Rectal smooth muscle tissue (tissue), 1 donor: ENCODE measurements at regions not wholly inside any gene's neighbourhood (a gene's known extent, or its start where the extent isn't known, plus 50 kb on each side); places are given as distances from the start of the nearest gene placed in this dataset.
"Not testable (repeated sequence)": the region's sequence is repeated elsewhere in the genome, so short reads cannot be mapped to it uniquely, and the experiment has no call there.

Source experiments
- H3K27ac ChIP-seq: one replicate; pipeline ENCODE4 v1.7.0; 2013; ENCODE audit warnings: low read depth, low read length, inconsistent platforms
- H3K27me3 ChIP-seq: one replicate; pipeline ENCODE4 v1.7.0; 2013; ENCODE audit warnings: low read length; ENCODE audit not compliant: control insufficient read depth, insufficient read depth
- H3K36me3 ChIP-seq: one replicate; pipeline ENCODE4 v1.7.0; 2013; ENCODE audit warnings: low read length; ENCODE audit not compliant: control insufficient read depth, insufficient read depth
- H3K4me1 ChIP-seq: one replicate; pipeline ENCODE4 v1.7.0; 2013; ENCODE audit warnings: low read length; ENCODE audit not compliant: control insufficient read depth, insufficient read depth
- H3K4me3 ChIP-seq: one replicate; pipeline ENCODE4 v1.7.0; 2013; ENCODE audit warnings: low read length
- H3K9ac ChIP-seq: one replicate; pipeline ENCODE4 v1.7.0; 2013; ENCODE audit warnings: low read length

DNA sequence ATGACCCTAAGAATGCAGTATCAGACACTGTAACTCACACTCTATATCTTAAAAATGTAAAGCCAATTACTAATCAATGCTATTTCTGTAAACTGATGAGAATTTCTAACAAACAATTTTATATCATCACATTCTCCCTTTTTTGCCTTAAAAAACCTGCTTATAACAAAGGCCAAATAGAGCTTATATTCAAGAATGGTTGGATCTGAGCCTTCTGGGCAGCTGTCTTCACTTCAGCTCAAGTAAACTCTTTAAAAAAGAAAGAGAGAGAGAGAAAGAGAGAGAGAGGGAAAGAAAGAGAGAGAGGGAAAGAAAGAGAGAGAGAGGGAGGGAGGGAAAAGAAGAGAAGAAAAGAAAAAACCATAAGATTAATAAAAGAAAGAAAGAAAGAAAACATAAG is 231.8 kb downstream of the KCNE4 start:
- Histone ChIP-seq H3K27me3 (no peaks in the 10 kb centered on the region), H3K36me3 (no peaks in the 10 kb centered on the region), H3K27ac (no peak overlapping the region), H3K9ac (no peak overlapping the region), H3K4me1 (no peaks in the 10 kb centered on the region), H3K4me3 (no peak overlapping the region)

DNA sequence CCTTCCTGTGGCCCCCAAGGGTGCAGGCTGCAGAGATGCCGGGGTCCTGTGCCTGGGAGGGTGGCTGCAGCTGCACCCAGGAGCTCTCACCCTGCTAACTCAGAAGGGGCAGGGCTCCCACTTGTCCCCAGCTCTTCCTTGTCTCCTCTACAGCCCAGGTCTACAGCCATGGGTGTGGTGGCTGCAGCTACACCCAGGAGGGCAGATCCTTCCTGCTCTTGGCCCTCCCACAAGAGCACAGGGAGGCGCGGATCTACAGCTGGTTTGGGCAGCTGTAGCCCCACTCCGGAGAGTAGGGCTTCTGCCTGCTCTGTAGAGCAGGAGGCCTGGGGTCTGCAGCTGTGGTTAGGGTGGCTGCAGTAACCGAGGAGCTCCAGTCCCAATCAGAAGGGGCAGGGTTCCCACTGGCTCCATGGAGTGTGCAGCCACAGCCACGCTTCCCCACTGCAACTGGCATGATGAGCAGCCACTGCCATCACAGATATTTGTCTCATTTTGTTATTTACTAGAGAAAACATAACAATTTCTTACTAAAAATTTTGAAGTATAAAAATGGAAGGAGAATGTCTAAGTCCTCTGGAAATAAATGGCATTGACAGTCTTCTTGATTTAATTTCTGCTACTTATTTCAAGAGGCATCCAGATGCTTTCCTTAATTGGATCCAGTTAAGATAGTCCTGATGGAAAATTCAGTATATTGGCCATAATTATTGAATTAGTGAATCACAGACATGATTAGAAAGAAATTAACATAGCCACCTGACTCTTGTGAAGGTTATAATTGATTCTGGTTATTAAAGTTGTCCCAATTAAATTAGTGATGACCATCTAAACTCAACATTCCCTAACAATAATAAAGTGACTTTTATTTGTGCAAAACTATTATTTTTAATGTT is 233.6 kb downstream of the KCNE4 start:
- no peaks in the 10 kb centered on the region for H3K36me3 ChIP-seq

GRCh38 chr2:223294756-223295155 is 242.8 kb downstream of the KCNE4 start:
- Histone ChIP-seq H3K27ac (no peak overlapping the region), H3K27me3 (no peaks in the 10 kb centered on the region), H3K4me1 (no peaks in the 10 kb centered on the region), H3K9ac (no peak overlapping the region), H3K36me3 (no peaks in the 10 kb centered on the region), H3K4me3 (no peak overlapping the region)

More for the DNA sequence above, 233.6 kb downstream of the KCNE4 start:
- Histone ChIP-seq H3K27ac (no peak overlapping the region), H3K9ac (no peak overlapping the region), H3K4me3 (no peak overlapping the region), H3K4me1 (no peaks in the 10 kb centered on the region), H3K27me3 (no peaks in the 10 kb centered on the region)

DNA sequence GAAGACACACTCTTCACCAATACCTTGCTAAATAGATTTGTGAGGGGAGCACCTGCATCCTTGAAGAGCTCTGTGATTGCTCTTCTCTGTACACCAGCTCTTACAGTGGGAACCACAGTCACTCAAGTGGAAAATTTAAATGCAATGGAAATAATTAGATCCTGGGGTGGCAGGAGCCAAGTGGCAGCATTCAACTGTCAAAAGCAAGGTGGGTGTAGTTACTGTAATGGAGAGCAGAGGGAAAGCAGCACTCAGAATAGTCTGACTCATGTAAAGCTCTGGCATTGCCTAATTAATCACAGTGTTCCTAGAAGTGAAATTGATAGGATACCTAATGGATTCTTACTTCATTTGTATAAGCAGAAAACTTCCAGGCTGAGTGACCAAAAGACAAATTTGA is 245.8 kb downstream of the KCNE4 start:
- H3K27ac ChIP-seq, result no peak overlapping the region
- no peaks in the 10 kb centered on the region for H3K36me3 ChIP-seq
- no peak overlapping the region for H3K9ac ChIP-seq
- H3K4me3 ChIP-seq, result no peak overlapping the region
- no peaks in the 10 kb centered on the region for H3K4me1 ChIP-seq
- H3K27me3 ChIP-seq, result no peaks in the 10 kb centered on the region

GRCh38 chr2:223298329-223298728 is 246.3 kb downstream of the KCNE4 start:
- H3K9ac ChIP-seq, H3K27ac ChIP-seq, H3K4me1 ChIP-seq, H3K36me3 ChIP-seq, H3K4me3 ChIP-seq, H3K27me3 ChIP-seq: not testable (repeated sequence)

DNA sequence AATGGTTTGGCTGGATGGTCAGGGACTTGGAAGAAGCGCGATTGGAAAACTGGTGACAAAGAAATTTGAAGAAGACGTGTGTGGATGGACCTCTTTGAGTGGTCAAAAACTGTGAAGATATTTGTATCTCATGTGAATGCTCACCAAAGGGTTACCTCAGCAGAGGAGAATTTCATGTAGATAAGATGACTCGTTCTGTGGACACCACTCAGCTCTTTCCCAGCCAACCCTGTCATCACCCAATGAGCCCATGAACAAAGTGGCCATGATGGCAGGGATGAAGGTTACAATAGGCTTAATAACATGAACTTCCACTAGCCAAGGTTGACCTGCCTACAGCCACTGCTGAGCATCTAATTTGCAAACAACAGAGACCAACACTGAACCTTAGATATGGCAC is 248.3 kb downstream of the KCNE4 start:
- no peak overlapping the region for H3K27ac ChIP-seq
- no peak overlapping the region for H3K9ac ChIP-seq
- H3K36me3 ChIP-seq, result no peaks in the 10 kb centered on the region
- no peaks in the 10 kb centered on the region for H3K27me3 ChIP-seq
- no peak overlapping the region for H3K4me3 ChIP-seq
- H3K4me1 ChIP-seq, result no peaks in the 10 kb centered on the region

GRCh38 chr2:223306371-223306770 is 254.4 kb downstream of the KCNE4 start:
- Histone ChIP-seq H3K9ac (no peak overlapping the region), H3K27ac (no peak overlapping the region), H3K36me3 (no peaks in the 10 kb centered on the region), H3K4me1 (no peaks in the 10 kb centered on the region), H3K27me3 (no peaks in the 10 kb centered on the region), H3K4me3 (no peak overlapping the region)

GRCh38 chr2:223311889-223312680 is 260.1 kb downstream of the KCNE4 start:
- Histone ChIP-seq H3K9ac (no peak overlapping the region), H3K4me1 (peaks cover 2% of the 10 kb centered on the region), H3K27ac (no peak overlapping the region), H3K4me3 (no peak overlapping the region), H3K27me3 (no peaks in the 10 kb centered on the region), H3K36me3 (no peaks in the 10 kb centered on the region)

DNA sequence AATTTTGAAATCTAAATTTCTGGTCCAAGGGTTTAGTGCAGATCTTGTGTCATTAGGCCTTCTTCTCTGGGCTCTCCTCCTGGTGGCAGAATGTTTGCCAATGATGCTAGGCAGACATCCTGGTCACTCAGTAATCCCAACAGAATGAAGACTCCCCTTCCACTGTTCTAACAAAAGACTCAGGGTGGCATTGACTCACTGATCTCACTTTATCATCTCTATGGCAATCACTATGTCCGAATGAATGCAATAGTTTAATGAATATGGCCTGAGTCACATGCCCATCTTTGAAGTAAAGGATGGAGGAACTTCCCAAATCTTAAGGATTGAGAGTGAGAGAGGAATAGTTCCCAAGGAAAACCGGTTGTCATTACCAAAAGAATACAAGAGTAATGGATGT is 261.1 kb downstream of the KCNE4 start:
- Histone ChIP-seq H3K27ac (no peak overlapping the region), H3K4me3 (no peak overlapping the region), H3K27me3 (no peaks in the 10 kb centered on the region), H3K36me3 (no peaks in the 10 kb centered on the region), H3K4me1 (peaks cover 2% of the 10 kb centered on the region), H3K9ac (no peak overlapping the region)

DNA sequence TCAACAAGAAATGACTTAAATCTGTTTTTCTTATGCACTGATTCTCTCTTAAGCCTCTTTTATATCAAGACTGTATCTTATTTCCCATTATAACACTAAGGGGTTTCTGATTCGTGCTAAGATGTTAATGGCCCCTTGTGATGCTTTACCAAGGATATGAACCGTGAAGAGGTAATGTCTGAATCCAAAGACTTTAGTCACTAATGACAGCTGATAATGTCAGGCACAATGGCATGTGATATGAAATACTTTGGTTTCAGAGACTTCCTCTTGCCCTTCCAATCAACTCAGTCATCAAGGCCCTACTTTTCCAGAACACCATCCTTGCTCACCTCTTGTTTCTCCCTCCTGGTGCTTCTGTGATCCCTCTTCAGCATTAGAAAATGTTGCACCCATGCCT is 262.8 kb downstream of the KCNE4 start:
- Histone ChIP-seq H3K4me3 (no peak overlapping the region), H3K36me3 (no peaks in the 10 kb centered on the region), H3K9ac (no peak overlapping the region), H3K27me3 (no peaks in the 10 kb centered on the region), H3K4me1 (peaks cover 2% of the 10 kb centered on the region), H3K27ac (no peak overlapping the region)

DNA sequence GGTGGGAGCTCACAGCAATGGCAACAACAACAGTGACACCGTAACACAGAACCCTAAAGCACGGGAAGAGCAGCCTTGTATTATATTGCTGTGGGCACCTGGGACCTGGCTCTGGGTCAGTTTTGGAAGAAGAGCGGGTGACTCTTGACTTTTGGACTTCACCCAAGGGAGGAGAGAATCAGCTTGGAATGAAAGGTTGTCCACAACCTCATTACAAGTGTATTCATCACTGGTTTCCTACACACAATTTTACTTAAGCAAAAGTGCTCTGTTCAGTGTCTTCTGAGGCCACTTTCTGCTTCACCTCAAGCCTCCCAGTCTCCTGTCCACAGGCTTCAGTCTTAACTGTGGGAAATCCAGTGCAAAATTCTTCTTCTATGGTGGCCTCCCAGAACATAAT is 263.8 kb downstream of the KCNE4 start:
- Histone ChIP-seq H3K27me3 (no peaks in the 10 kb centered on the region), H3K27ac (no peak overlapping the region), H3K4me3 (no peak overlapping the region), H3K4me1 (peaks cover 2% of the 10 kb centered on the region), H3K36me3 (no peaks in the 10 kb centered on the region), H3K9ac (no peak overlapping the region)

DNA sequence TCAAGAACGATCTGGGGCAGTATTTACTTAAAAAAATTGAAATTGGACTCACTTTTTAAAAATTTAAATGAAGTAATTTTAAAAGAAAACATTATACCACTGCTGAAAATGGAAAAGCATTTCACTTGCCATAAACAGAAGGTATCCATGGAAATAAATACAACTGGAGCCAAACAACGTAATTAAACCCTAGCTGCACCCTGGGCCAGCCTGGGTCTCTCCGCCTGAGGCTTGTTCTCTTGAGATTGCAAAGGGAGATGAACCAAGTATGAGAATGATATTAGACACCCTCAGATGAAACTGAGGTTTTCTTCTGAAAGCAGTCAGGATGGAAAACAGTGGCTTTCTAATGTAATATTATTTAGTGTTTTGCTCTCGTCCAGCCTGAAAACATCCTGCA is 264.4 kb downstream of the KCNE4 start:
- H3K27ac ChIP-seq, result no peak overlapping the region
- no peaks in the 10 kb centered on the region for H3K27me3 ChIP-seq
- no peak overlapping the region for H3K9ac ChIP-seq
- no peak overlapping the region for H3K4me3 ChIP-seq
- peaks cover 2% of the 10 kb centered on the region for H3K4me1 ChIP-seq
- no peaks in the 10 kb centered on the region for H3K36me3 ChIP-seq
